B cell (primary cell): ENCODE measurements at regions not wholly inside any gene's neighbourhood (a gene's known extent, or its start where the extent isn't known, plus 50 kb on each side); places are given as distances from the start of the nearest gene placed in this dataset.

Experiments used
- ATAC-seq: fragments of 200-7000 bp; cut with Tn5 transposase; one replicate; pipeline ENCODE4 v1.10.0; 2021; ENCODE audit warnings: low read depth, mild to moderate bottlenecking, moderate number of reproducible peaks, moderate library complexity
- CTCF ChIA-PET: fragments of 350-600 bp; sonication (Branson Sonifier 250); formaldehyde crosslinking; loops from one replicate; lab custom pipeline; 2021; ENCODE audit warnings: antibody characterized with exemption, inconsistent platforms; lab: Charles Lee
- POLR2A ChIA-PET: fragments of 350-600 bp; sonication (Branson Sonifier 250); formaldehyde crosslinking; loops from one replicate; lab custom pipeline; 2021; ENCODE audit warnings: antibody characterized with exemption; lab: Charles Lee
- DNase-seq: peaks from one replicate; pipeline ENCODE4 v3.0.0; 2013
- H2AFZ ChIP-seq: 2 replicates; pipeline ENCODE4 v1.6.1; 2012; ENCODE audit warnings: mild to moderate bottlenecking, low read depth, low read length; ENCODE audit not compliant: insufficient read depth, poor library complexity, severe bottlenecking
- H3K27ac ChIP-seq, 2 donors: 1 replicate in 1 of 2; 2 replicates in 1 of 2; pipeline ENCODE4 v1.5.1; 2012 to 2013; ENCODE audit warnings: low read length in 2 of 2, mild to moderate bottlenecking in 2 of 2, moderate library complexity in 1 of 2
- H3K27me3 ChIP-seq, 4 experiments: fragments of 200-600 bp in 1 of 4; sonication (generic) in 1 of 4; replicated peaks in 1 of 4; 1 replicate in 2 of 4; 2 replicates in 2 of 4; pipeline versions ENCODE4 v1.6.1 to v1.7.0; 2013 to 2016; ENCODE audit warnings: low read length in 3 of 4, mild to moderate bottlenecking in 2 of 4, mixed read lengths in 1 of 4, moderate library complexity in 1 of 4; ENCODE audit not compliant: insufficient read depth in 4 of 4, control insufficient read depth in 3 of 4; ENCODE audit errors: control extremely low read depth in 1 of 4
- H3K36me3 ChIP-seq, 2 experiments: replicated peaks in 1 of 2; 1 replicate in 1 of 2; 2 replicates in 1 of 2; pipeline versions ENCODE4 v1.6.1 to v1.7.1; 2013; ENCODE audit warnings: low read length in 1 of 2; ENCODE audit not compliant: insufficient read depth in 2 of 2, control insufficient read depth in 1 of 2; ENCODE audit errors: control extremely low read depth in 1 of 2, extremely low read depth in 1 of 2
- H3K4me1 ChIP-seq, 2 donors: fragments of 200-600 bp in 1 of 2; sonication (generic) in 1 of 2; 1 replicate in 1 of 2; 2 replicates in 1 of 2; pipeline versions ENCODE4 v1.5.1 to v1.6.1; 2013 to 2017; ENCODE audit warnings: low read length in 2 of 2; ENCODE audit not compliant: control insufficient read depth in 2 of 2, insufficient read depth in 2 of 2
- H3K4me2 ChIP-seq: replicated peaks from 2 replicates; pipeline ENCODE3; 2012; ENCODE audit warnings: mild to moderate bottlenecking, low read depth, low read length; ENCODE audit not compliant: poor library complexity, severe bottlenecking
- H3K4me3 ChIP-seq, 5 experiments: fragments of 200-600 bp in 1 of 5; sonication (generic) in 1 of 5; 1 replicate in 3 of 5; 2 replicates in 2 of 5; pipeline versions ENCODE4 v1.5.1 to v1.7.0; 2011 to 2016; ENCODE audit warnings: low read length in 4 of 5, mild to moderate bottlenecking in 4 of 5, low read depth in 2 of 5, control low read depth in 1 of 5, moderate library complexity in 1 of 5; ENCODE audit not compliant: insufficient read depth in 1 of 5; ENCODE audit errors: control extremely low read depth in 1 of 5, extremely low read depth in 1 of 5
- H3K79me2 ChIP-seq: fragments of 200-600 bp; sonication (generic); one replicate; pipeline ENCODE4 v1.6.0; 2016; ENCODE audit warnings: low read length; ENCODE audit not compliant: control insufficient read depth, insufficient read depth
- H3K9ac ChIP-seq: fragments of 200-600 bp; sonication (generic); 2 replicates; pipeline ENCODE4 v1.6.1; 2017; ENCODE audit warnings: mild to moderate bottlenecking, low read length, moderate library complexity
- H3K9me3 ChIP-seq, 3 donors: one replicate each; pipeline versions ENCODE4 v1.6.1 to v1.7.1; 2013; ENCODE audit warnings: low read length in 2 of 3; ENCODE audit not compliant: control insufficient read depth in 2 of 3, insufficient read depth in 1 of 3; ENCODE audit errors: control extremely low read depth in 1 of 3
- H4K20me1 ChIP-seq: 2 replicates; pipeline ENCODE4 v1.6.0; 2012; ENCODE audit warnings: mild to moderate bottlenecking, low read length; ENCODE audit not compliant: insufficient read depth, control insufficient read depth, poor library complexity, severe bottlenecking
- H3K27ac Mint-ChIP-seq: one replicate; pipeline ENCODE4 v1.8.0; 2021; ENCODE audit warnings: mixed read lengths
- H3K27me3 Mint-ChIP-seq: one replicate; pipeline ENCODE4 v1.8.0; 2021; ENCODE audit warnings: mixed read lengths
- H3K4me1 Mint-ChIP-seq: one replicate; pipeline ENCODE4 v1.8.0; 2021; ENCODE audit warnings: mixed read lengths
- H3K4me3 Mint-ChIP-seq: one replicate; pipeline ENCODE4 v1.8.0; 2021; ENCODE audit warnings: mixed read lengths
- H3K9me3 Mint-ChIP-seq: one replicate; pipeline ENCODE4 v1.8.0; 2022; ENCODE audit warnings: mixed read lengths; ENCODE audit not compliant: insufficient read depth
- CTCF ChIP-seq: fragments of 200-600 bp; IDR thresholded peaks from one replicate; pipeline ENCODE4 v1.8.0; 2022; ENCODE audit warnings: antibody characterized with exemption, mild to moderate bottlenecking
- EZH2 ChIP-seq: IDR thresholded peaks from 2 replicates; pipeline ENCODE4 v1.6.1; 2012; ENCODE audit warnings: borderline replicate concordance, low read depth, mild to moderate bottlenecking, moderate library complexity, low read length; ENCODE audit not compliant: insufficient read depth, poor library complexity, severe bottlenecking
- WGBS: methylation state at CpG from one replicate; pipeline ENCODE4 v1.1.5; 2013; ENCODE audit warnings: missing lambda C conversion rate; ENCODE audit not compliant: insufficient coverage; 5-methylcytosine and 5-hydroxymethylcytosine counted together
- intact Hi-C: fragments of 100-400 bp; cut with micrococcal nuclease; formaldehyde crosslinking; loops from one replicate; pipeline ENCODE4 v1.10.0; 2022

GRCh38 chr19:31525610-31526147 is 176.4 kb upstream of the TSHZ3 start:
- no peak for DNase-seq
- no peaks in the 10 kb centered on the region for H3K79me2 ChIP-seq
- POLR2A ChIA-PET, result interaction anchor here (0.7 kb wide), 1 partner anchor 1505 kb away, joined by 3 read pairs; no protein-coding TSS in a partner anchor
- H3K4me1 ChIP-seq, result no peaks in the 10 kb centered on the region
- H3K27me3 ChIP-seq, result no peaks in the 10 kb centered on the region
- no peak overlapping the region for H3K27ac ChIP-seq
- no peaks in the 10 kb centered on the region for H3K27me3 Mint-ChIP-seq
- H3K4me1 Mint-ChIP-seq, result no peaks in the 10 kb centered on the region
- no peak overlapping the region for H3K4me3 Mint-ChIP-seq
- TF ChIP-seq EZH2, result no peak
- TF ChIP-seq CTCF, result no peak
- WGBS, result no CpG with 5 or more reads among the region's 4 CpGs
- peaks cover 4 to 23% (median 13%) of the 10 kb centered on the region in 3 donors for H3K9me3 ChIP-seq
- no peaks in the 10 kb centered on the region for H3K36me3 ChIP-seq
- H3K9me3 Mint-ChIP-seq, result peaks cover 5% of the 10 kb centered on the region
- H3K27ac Mint-ChIP-seq, result no peak overlapping the region
- no peak overlapping the region for H3K4me3 ChIP-seq
- H2AFZ ChIP-seq, result no peak overlapping the region
- no peak overlapping the region for H3K9ac ChIP-seq
- intact Hi-C loops, result no loop called here
- H4K20me1 ChIP-seq, result no peaks in the 10 kb centered on the region
- no peak overlapping the region for H3K4me2 ChIP-seq
- CTCF ChIA-PET, result no interaction called here
- ATAC-seq, result no peak

GRCh38 chr19:31527443-31527842 is 178.2 kb upstream of the TSHZ3 start:
- no peak overlapping the region for H3K9ac ChIP-seq
- ChIA-PET CTCF (no interaction called here), POLR2A (no interaction called here)
- no peaks in the 10 kb centered on the region for H3K27me3 ChIP-seq
- H3K36me3 ChIP-seq, result no peaks in the 10 kb centered on the region
- H3K27ac ChIP-seq, result no peak overlapping the region
- intact Hi-C loops, result no loop called here
- TF ChIP-seq EZH2 (no peak), CTCF (no peak)
- H3K4me3 Mint-ChIP-seq, result no peak overlapping the region
- H3K9me3 ChIP-seq, result peaks cover 4 to 24% (median 21%) of the 10 kb centered on the region in 3 donors
- H3K27ac Mint-ChIP-seq, result no peak overlapping the region
- H3K4me2 ChIP-seq, result no peak overlapping the region
- no peaks in the 10 kb centered on the region for H3K4me1 ChIP-seq
- H3K4me1 Mint-ChIP-seq, result no peaks in the 10 kb centered on the region
- no peaks in the 10 kb centered on the region for H3K79me2 ChIP-seq
- no peaks in the 10 kb centered on the region for H4K20me1 ChIP-seq
- no peak overlapping the region for H2AFZ ChIP-seq
- no peak overlapping the region for H3K4me3 ChIP-seq
- ATAC-seq (no peak), DNase-seq (no peak)
- H3K9me3 Mint-ChIP-seq, result peaks cover 5% of the 10 kb centered on the region
- no peaks in the 10 kb centered on the region for H3K27me3 Mint-ChIP-seq
